ENCODE measurements at regions not wholly inside any gene's neighbourhood (a gene's known extent, or its start where the extent isn't known, plus 50 kb on each side); places are given as distances from the start of the nearest gene placed in this dataset.

DNA sequence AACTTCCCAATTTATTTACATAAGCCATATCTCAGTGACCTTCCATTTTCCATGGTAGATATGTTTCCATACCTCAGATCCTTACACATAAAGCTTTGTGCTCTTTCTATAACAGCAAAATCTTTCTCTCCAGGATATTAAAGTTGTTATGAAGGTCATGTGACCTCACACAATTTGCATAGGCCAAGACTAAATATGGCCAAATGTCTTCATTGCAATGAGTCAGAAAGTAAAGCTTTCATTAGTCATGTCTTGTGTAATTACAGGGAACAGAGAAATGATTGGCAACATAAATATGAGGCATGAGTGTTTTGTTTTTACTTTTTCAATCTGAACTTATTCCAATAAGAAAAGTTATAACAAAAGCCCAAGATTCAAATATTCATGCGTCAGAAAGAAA is 243.5 kb downstream of the ASXL3 start:
- TF ChIP-seq, protein P1, sequence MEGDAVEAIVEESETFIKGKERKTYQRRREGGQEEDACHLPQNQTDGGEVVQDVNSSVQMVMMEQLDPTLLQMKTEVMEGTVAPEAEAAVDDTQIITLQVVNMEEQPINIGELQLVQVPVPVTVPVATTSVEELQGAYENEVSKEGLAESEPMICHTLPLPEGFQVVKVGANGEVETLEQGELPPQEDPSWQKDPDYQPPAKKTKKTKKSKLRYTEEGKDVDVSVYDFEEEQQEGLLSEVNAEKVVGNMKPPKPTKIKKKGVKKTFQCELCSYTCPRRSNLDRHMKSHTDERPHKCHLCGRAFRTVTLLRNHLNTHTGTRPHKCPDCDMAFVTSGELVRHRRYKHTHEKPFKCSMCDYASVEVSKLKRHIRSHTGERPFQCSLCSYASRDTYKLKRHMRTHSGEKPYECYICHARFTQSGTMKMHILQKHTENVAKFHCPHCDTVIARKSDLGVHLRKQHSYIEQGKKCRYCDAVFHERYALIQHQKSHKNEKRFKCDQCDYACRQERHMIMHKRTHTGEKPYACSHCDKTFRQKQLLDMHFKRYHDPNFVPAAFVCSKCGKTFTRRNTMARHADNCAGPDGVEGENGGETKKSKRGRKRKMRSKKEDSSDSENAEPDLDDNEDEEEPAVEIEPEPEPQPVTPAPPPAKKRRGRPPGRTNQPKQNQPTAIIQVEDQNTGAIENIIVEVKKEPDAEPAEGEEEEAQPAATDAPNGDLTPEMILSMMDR (conservative IDR thresholded peaks at IDR 0.05 in 1 of 2, IDR thresholded peaks at IDR 0.05 in 1 of 2; ENCODE audit: extremely low read depth in 1 of 2, insufficient read depth in 1 of 2, low read depth in 1 of 2, low read length in 2 of 2) = no peak
- TF ChIP-seq EZH2 (IDR thresholded peaks at IDR 0.05; ENCODE audit: borderline replicate concordance, low read length) = no peak

All from mammary epithelial cell (primary cell).